Astrocyte of the spinal cord (primary cell): ENCODE measurements at regions not wholly inside any gene's neighbourhood (a gene's known extent, or its start where the extent isn't known, plus 50 kb on each side); places are given as distances from the start of the nearest gene placed in this dataset.
A peak's percentile ranks its signal among the peaks of the same experiment; 100 is the strongest.

Source experiments
- DNase-seq: peaks from one replicate; pipeline ENCODE4 v3.0.0; 2011; ENCODE audit warnings: low read depth, low spot score
- H3K4me3 ChIP-seq: 2 replicates; pipeline ENCODE4 v1.5.1; 2011; ENCODE audit warnings: low read depth, mild to moderate bottlenecking, low read length, moderate library complexity
- in situ Hi-C: cut with HindIII; loops from 2 replicates; pipeline ENCODE4 v1.10.0; 2017; ENCODE audit warnings: low sequenced_read_pairs
- TF ChIP-seq, protein P1 (sequence below): IDR thresholded peaks from 2 replicates; pipeline ENCODE4 v1.5.1; 2012; ENCODE audit warnings: low read depth, mild to moderate bottlenecking, low read length, inconsistent platforms

DNA sequence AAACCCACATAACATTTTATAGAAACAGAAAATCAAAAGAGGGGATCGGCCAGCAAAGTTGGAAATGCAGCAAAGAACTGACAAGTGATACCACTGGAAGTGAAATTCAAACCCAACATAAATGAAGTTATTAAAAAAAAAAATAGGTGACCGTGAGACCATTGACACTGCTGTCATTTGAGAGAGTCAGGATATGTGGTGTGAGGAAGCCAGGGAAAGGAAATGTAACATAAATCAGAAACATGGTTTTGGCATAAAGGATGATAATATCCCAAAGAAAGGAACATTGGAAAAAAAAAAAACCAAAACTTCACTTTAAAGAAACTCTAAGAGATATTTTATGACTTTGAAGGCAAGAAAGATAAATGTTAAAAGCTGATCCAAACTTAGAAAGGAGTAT is 312.4 kb upstream of the PIK3R1 start:
- in situ Hi-C loops, result no loop called here
- no peak for DNase-seq
- TF ChIP-seq, protein P1, sequence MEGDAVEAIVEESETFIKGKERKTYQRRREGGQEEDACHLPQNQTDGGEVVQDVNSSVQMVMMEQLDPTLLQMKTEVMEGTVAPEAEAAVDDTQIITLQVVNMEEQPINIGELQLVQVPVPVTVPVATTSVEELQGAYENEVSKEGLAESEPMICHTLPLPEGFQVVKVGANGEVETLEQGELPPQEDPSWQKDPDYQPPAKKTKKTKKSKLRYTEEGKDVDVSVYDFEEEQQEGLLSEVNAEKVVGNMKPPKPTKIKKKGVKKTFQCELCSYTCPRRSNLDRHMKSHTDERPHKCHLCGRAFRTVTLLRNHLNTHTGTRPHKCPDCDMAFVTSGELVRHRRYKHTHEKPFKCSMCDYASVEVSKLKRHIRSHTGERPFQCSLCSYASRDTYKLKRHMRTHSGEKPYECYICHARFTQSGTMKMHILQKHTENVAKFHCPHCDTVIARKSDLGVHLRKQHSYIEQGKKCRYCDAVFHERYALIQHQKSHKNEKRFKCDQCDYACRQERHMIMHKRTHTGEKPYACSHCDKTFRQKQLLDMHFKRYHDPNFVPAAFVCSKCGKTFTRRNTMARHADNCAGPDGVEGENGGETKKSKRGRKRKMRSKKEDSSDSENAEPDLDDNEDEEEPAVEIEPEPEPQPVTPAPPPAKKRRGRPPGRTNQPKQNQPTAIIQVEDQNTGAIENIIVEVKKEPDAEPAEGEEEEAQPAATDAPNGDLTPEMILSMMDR, result no peak
- no peak overlapping the region for H3K4me3 ChIP-seq

DNA sequence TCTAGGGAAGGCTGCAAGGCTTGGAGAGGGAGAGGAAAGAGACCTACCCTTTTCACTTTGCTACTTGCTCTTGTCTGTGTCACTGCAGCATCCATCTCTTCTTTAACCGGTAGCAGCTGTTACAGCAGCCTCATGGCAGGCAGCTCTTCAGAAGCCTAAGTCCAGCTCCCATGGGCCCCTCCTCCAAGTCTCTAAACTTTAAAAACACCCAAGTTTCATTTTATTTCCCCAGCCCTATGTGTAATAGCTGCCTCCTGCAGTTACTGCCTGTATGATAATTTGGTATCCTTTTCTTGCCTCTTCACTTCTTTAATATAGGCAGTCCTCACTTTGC is 313.1 kb upstream of the PIK3R1 start:
- no peak overlapping the region for H3K4me3 ChIP-seq
- in situ Hi-C loops, result no loop called here
- TF ChIP-seq, protein P1, result no peak
- DNase-seq, result no peak

DNA sequence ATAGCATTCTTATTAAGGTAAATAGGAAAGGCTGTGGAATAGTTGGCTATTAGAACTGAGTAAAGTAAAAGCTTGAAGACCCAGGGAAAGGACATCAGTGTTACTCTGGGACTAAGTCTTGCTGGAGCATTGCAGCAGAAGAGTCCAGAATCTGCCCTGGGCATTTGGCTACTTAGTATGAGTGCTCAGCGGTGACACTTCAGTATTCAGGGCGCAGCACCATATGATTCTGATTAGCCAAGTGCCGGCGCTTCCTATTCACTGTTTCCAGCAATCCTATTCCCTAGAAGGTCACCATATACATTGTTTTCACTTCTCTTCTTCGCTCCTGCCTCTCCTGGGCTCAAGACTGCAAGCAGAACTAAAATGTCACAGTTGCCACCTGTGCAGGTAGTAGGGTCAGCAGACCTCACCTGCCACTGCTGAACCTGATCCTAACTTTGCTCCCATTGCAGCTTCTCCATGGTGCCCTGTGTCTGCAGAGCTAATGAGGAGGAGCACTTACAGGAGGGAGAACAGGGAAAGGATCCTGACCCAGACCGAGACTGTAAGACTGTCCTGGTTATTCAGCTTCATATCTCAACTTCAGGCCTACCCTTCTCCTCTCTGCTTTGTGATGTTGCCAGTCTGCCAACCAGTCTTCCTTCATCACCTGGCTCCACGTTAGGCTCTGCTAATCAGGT is 313.6 kb upstream of the PIK3R1 start:
- TF ChIP-seq, protein P1, result no peak
- DNase-seq, result no peak
- H3K4me3 ChIP-seq, result no peak overlapping the region
- in situ Hi-C loops, result no loop called here

DNA sequence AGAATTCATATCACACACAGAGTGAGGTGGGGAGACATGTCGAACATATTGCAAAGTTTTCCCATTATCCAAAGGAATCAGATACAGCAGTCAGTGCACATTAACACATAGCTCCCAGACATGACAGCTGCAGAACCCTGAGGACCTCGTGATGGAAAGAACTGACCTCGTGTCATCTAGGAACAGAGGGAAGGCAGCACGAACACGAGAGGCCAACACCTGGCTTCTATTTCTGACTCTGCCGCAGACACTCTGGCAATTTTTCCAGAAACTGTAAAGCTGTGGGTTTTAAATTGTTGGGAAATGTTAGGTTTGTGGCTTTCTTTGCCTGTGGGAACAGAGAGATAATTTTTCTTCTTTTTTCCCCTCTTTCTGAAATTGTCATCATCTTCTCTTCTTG is 315.0 kb upstream of the PIK3R1 start:
- H3K4me3 ChIP-seq, result no peak overlapping the region
- TF ChIP-seq, protein P1, result no peak
- peak; percentile 10 for DNase-seq
- in situ Hi-C loops, result no loop called here

DNA sequence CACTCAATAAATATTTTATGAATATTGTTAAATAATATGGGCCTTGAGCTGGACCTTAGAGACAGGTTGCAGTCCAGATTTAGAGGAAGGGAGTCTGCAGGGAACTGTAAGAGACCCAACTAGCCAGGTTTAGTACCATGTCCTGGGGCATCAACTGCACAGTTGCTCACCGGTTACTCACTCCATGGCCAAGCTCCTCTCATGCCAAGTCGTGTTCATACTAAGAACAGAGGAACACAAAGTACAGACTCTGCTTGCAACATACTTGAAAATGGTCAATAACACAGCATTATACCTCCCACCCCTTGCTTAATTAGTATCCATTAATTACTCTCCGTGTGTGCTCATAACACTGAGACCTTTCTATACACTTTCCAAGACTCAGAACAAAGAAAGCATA is 317.6 kb upstream of the PIK3R1 start:
- in situ Hi-C loops, result no loop called here
- TF ChIP-seq, protein P1, result no peak
- DNase-seq, result no peak
- H3K4me3 ChIP-seq, result no peak overlapping the region

DNA sequence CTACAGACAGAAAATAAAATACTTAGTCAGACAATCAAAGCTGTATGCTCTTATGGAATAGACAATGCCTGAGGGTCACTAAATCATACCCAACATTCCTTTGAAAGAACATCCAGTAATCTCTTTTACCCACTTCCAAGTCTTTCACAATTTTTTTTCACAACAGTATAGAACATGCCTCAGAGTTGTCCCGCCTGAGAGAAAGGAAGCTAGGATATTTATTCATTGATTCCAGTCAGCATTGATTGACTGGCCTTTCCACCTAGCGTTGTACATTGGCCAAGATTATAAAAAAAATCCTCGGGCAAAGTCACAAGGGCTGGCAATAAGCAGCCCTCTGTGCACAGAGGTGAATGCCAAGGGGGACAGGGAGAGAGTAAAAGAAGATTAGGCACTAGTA is 318.1 kb upstream of the PIK3R1 start:
- TF ChIP-seq, protein P1, result no peak
- in situ Hi-C loops, result no loop called here
- H3K4me3 ChIP-seq, result no peak overlapping the region
- no peak for DNase-seq

DNA sequence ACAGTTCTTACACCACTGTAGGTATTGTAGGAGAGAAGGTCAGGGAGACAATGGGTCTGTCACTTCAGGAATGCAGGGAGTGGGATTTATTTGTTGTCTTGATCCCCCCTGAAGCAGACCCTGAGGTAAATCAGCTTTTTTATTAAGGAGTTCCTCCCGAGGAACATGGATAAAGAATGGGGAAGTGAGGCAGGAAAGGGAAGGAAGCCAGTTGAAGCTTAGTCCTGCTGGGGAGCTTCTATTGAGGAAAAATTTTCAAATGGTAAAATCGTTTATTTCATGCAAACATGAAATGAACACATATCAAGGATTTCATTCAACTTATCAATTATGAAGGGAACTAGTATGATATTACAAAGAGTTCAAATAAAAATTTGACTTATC is 318.6 kb upstream of the PIK3R1 start:
- TF ChIP-seq, protein P1, result no peak
- DNase-seq, result no peak
- H3K4me3 ChIP-seq, result no peak overlapping the region
- in situ Hi-C loops, result no loop called here
